ENCODE measurements at regions not wholly inside any gene's neighbourhood (a gene's known extent, or its start where the extent isn't known, plus 50 kb on each side); places are given as distances from the start of the nearest gene placed in this dataset.

DNA sequence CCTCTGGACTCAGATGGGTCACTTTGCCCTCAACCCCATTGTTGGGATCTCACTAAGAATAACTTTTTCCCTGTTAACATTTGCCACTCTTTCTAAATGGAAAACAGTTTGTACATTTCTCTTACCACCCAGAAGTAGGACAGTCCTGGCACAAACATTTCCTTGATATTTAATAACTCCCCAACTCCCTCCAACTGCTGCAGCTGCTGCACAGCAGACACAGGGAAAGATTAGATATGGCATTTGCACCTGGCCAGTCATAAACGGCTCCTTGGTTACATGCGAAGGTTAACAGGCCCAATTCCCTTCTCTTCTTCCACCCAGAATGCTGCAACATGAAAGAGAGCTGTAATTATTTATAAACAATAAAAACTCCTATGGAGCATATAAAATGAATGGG lies 55.9 kb upstream of the SOX4 start:
- no peaks in the 10 kb centered on the region for H4K20me1 ChIP-seq (ENCODE audit: insufficient read depth)
- H3K79me2 ChIP-seq (replicated peaks; ENCODE audit: insufficient read depth, low read length): no peaks in the 10 kb centered on the region
- H3K4me3 ChIP-seq (ENCODE audit: low read length): no peak overlapping the region
- no peak overlapping the region for H2AFZ ChIP-seq (ENCODE audit: low read depth, low read length)
- TF ChIP-seq RAD21 (conservative IDR thresholded peaks at IDR 0.05): no peak
- H3K9me2 ChIP-seq (ENCODE audit: insufficient read depth, low read length): no peaks in the 10 kb centered on the region
- no peaks in the 10 kb centered on the region for H3F3A ChIP-seq (ENCODE audit: insufficient read depth, low read length, poor library complexity, severe bottlenecking)
- no peak overlapping the region for H3K27ac ChIP-seq (ENCODE audit: low read length)
- no peak overlapping the region for H3K9ac ChIP-seq (ENCODE audit: low read length)
- no peaks in the 10 kb centered on the region for H3K9me3 ChIP-seq (ENCODE audit: low read length)
- no peaks in the 10 kb centered on the region for H3K27me3 ChIP-seq (ENCODE audit: insufficient read depth, low read depth, low read length)
- H3K4me2 ChIP-seq (ENCODE audit: low read length): no peak overlapping the region
- H3K36me3 ChIP-seq (ENCODE audit: insufficient read depth, low read length): no peaks in the 10 kb centered on the region

DNA sequence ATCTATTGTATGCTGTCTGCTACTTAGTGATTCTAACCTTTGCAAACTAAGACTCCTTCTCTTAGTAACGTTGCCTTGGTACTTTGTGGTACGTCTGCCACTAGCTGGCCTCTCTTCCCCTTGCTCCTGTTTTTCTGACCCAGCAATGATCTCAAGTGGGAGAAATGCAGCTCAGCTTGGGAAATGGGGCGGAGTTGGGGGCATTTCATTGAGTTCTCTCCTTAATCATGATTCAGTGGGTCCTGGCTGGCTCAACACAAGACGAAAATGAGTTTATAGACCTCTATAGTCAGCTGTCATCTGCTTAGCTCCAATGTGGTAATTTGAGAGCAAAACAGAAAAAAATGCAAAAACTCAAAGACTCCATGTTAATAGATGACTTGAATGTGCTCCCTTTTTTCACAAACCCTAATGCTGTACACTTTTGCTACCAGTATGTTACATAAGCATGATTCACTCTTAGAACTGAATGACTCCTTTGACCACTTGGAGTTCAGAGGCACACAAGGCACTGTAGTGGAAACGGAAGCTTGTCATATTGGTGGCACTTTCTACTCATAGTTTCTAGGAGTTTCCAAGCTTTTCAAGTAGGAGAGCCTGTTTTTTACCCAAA lies 55.3 kb upstream of the SOX4 start:
- Histone ChIP-seq H2AFZ (ENCODE audit: low read depth, low read length) (no peak overlapping the region), H3K4me2 (ENCODE audit: low read length) (no peak overlapping the region)

More for the DNA sequence above, 55.3 kb upstream of the SOX4 start:
- no peak overlapping the region for H3K27ac ChIP-seq (ENCODE audit: low read length)
- no peaks in the 10 kb centered on the region for H4K20me1 ChIP-seq (ENCODE audit: insufficient read depth)
- no peaks in the 10 kb centered on the region for H3K27me3 ChIP-seq (ENCODE audit: insufficient read depth, low read depth, low read length)
- H3K9ac ChIP-seq (ENCODE audit: low read length): no peak overlapping the region
- H3K9me2 ChIP-seq (ENCODE audit: insufficient read depth, low read length): no peaks in the 10 kb centered on the region
- no peaks in the 10 kb centered on the region for H3F3A ChIP-seq (ENCODE audit: insufficient read depth, low read length, poor library complexity, severe bottlenecking)
- TF ChIP-seq POLR2AphosphoS5 (IDR thresholded peaks at IDR 0.05) (no peak), MXI1 (conservative IDR thresholded peaks at IDR 0.05; ENCODE audit: poor library complexity, severe bottlenecking) (no peak), RAD21 (conservative IDR thresholded peaks at IDR 0.05) (no peak), EP300 (conservative IDR thresholded peaks at IDR 0.05; ENCODE audit: poor library complexity, severe bottlenecking) (no peak), SMC3 (conservative IDR thresholded peaks at IDR 0.05; ENCODE audit: poor library complexity) (no peak), TAF1 (IDR thresholded peaks at IDR 0.05; ENCODE audit: low read depth) (no peak), EZH2 (IDR thresholded peaks at IDR 0.05; ENCODE audit: borderline replicate concordance, insufficient read depth, low read length, poor library complexity, severe bottlenecking) (no peak)
- TF ChIP-seq, protein P1, sequence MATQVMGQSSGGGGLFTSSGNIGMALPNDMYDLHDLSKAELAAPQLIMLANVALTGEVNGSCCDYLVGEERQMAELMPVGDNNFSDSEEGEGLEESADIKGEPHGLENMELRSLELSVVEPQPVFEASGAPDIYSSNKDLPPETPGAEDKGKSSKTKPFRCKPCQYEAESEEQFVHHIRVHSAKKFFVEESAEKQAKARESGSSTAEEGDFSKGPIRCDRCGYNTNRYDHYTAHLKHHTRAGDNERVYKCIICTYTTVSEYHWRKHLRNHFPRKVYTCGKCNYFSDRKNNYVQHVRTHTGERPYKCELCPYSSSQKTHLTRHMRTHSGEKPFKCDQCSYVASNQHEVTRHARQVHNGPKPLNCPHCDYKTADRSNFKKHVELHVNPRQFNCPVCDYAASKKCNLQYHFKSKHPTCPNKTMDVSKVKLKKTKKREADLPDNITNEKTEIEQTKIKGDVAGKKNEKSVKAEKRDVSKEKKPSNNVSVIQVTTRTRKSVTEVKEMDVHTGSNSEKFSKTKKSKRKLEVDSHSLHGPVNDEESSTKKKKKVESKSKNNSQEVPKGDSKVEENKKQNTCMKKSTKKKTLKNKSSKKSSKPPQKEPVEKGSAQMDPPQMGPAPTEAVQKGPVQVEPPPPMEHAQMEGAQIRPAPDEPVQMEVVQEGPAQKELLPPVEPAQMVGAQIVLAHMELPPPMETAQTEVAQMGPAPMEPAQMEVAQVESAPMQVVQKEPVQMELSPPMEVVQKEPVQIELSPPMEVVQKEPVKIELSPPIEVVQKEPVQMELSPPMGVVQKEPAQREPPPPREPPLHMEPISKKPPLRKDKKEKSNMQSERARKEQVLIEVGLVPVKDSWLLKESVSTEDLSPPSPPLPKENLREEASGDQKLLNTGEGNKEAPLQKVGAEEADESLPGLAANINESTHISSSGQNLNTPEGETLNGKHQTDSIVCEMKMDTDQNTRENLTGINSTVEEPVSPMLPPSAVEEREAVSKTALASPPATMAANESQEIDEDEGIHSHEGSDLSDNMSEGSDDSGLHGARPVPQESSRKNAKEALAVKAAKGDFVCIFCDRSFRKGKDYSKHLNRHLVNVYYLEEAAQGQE (IDR thresholded peaks at IDR 0.05; ENCODE audit: borderline replicate concordance): no peak
- TF ChIP-seq, protein P2, sequence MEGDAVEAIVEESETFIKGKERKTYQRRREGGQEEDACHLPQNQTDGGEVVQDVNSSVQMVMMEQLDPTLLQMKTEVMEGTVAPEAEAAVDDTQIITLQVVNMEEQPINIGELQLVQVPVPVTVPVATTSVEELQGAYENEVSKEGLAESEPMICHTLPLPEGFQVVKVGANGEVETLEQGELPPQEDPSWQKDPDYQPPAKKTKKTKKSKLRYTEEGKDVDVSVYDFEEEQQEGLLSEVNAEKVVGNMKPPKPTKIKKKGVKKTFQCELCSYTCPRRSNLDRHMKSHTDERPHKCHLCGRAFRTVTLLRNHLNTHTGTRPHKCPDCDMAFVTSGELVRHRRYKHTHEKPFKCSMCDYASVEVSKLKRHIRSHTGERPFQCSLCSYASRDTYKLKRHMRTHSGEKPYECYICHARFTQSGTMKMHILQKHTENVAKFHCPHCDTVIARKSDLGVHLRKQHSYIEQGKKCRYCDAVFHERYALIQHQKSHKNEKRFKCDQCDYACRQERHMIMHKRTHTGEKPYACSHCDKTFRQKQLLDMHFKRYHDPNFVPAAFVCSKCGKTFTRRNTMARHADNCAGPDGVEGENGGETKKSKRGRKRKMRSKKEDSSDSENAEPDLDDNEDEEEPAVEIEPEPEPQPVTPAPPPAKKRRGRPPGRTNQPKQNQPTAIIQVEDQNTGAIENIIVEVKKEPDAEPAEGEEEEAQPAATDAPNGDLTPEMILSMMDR (IDR thresholded peaks at IDR 0.05; ENCODE audit: poor library complexity, severe bottlenecking): no peak
- no peaks in the 10 kb centered on the region for H3K36me3 ChIP-seq (ENCODE audit: insufficient read depth, low read length)
- no peaks in the 10 kb centered on the region for H3K9me3 ChIP-seq (ENCODE audit: low read length)
- H3K79me2 ChIP-seq (replicated peaks; ENCODE audit: insufficient read depth, low read length): no peaks in the 10 kb centered on the region
- no peak overlapping the region for H3K4me3 ChIP-seq (ENCODE audit: low read length)
